CD4-positive, alpha-beta T cell (primary cell): ENCODE measurements at regions not wholly inside any gene's neighbourhood (a gene's known extent, or its start where the extent isn't known, plus 50 kb on each side); places are given as distances from the start of the nearest gene placed in this dataset.

Experiments
- ATAC-seq: fragments of 200-7000 bp; cut with Tn5 transposase; one replicate; pipeline ENCODE4 v1.10.0; 2022; ENCODE audit warnings: mild to moderate bottlenecking; ENCODE audit not compliant: poor library complexity
- CTCF ChIA-PET: fragments of 350-600 bp; sonication (Branson Sonifier 250); formaldehyde crosslinking; loops from one replicate; lab custom pipeline; 2021; ENCODE audit warnings: antibody characterized with exemption, inconsistent platforms; lab: Charles Lee
- POLR2A ChIA-PET: fragments of 350-600 bp; sonication (Branson Sonifier 250); formaldehyde crosslinking; loops from one replicate; lab custom pipeline; 2021; ENCODE audit warnings: antibody characterized with exemption, inconsistent platforms; lab: Charles Lee
- DNase-seq, 14 experiments: peaks; one replicate each; pipeline ENCODE4 v3.0.0-alpha.2; 2013 to 2020; ENCODE audit warnings: mixed read lengths in 2 of 14
- H3K27ac ChIP-seq, 2 donors: one replicate each; pipeline versions ENCODE4 v1.5.1 to v1.7.0; 2013; ENCODE audit warnings: low read length in 2 of 2, low read depth in 1 of 2, mild to moderate bottlenecking in 1 of 2
- H3K27me3 ChIP-seq, 2 experiments: 1 replicate in 1 of 2; 2 replicates in 1 of 2; pipeline versions ENCODE4 v1.6.1 to v1.7.0; 2013; ENCODE audit warnings: low read length in 2 of 2, control low read depth in 1 of 2, mild to moderate bottlenecking in 1 of 2, moderate library complexity in 1 of 2; ENCODE audit not compliant: insufficient read depth in 2 of 2, control insufficient read depth in 1 of 2
- H3K36me3 ChIP-seq: one replicate; pipeline ENCODE4 v1.6.1; 2013; ENCODE audit warnings: low read length, control low read depth; ENCODE audit not compliant: insufficient read depth
- H3K4me1 ChIP-seq: one replicate; pipeline ENCODE4 v1.6.1; 2013; ENCODE audit warnings: low read length, control low read depth; ENCODE audit not compliant: insufficient read depth
- H3K4me3 ChIP-seq: one replicate; pipeline ENCODE4 v1.5.1; 2013; ENCODE audit warnings: mild to moderate bottlenecking, low read length, moderate library complexity
- H3K9me3 ChIP-seq, 2 experiments: 1 replicate in 1 of 2; 2 replicates in 1 of 2; pipeline versions ENCODE4 v1.6.1 to v1.7.0; 2013; ENCODE audit warnings: low read length in 2 of 2, mild to moderate bottlenecking in 2 of 2, control low read depth in 1 of 2, moderate library complexity in 1 of 2; ENCODE audit not compliant: control insufficient read depth in 1 of 2, insufficient read depth in 1 of 2
- H3K27ac Mint-ChIP-seq: one replicate; pipeline ENCODE4 v1.8.0; 2020; ENCODE audit warnings: mixed read lengths
- H3K27me3 Mint-ChIP-seq: one replicate; pipeline ENCODE4 v1.8.0; 2021; ENCODE audit warnings: mixed read lengths
- H3K36me3 Mint-ChIP-seq: one replicate; pipeline ENCODE4 v1.8.0; 2021; ENCODE audit warnings: low read depth, mixed read lengths
- H3K4me1 Mint-ChIP-seq: one replicate; pipeline ENCODE4 v1.8.0; 2021; ENCODE audit warnings: low read depth, mixed read lengths
- H3K4me3 Mint-ChIP-seq: one replicate; pipeline ENCODE4 v1.8.0; 2020; ENCODE audit warnings: mild to moderate bottlenecking, mixed read lengths
- H3K9me3 Mint-ChIP-seq: one replicate; pipeline ENCODE4 v1.8.0; 2020; ENCODE audit warnings: mixed read lengths
- intact Hi-C, 2 experiments: fragments of 100-400 bp; cut with DNase I in 1 of 2; cut with micrococcal nuclease in 1 of 2; formaldehyde crosslinking; loops; one replicate each; pipeline versions ENCODE4 v1.15.1 to v1.9.0; 2023 to 2025; cut with DNase I, micrococcal nuclease
- TF ChIP-seq, protein P1 (sequence below): fragments of 200-600 bp; IDR thresholded peaks from one replicate; pipeline ENCODE4 v1.8.0; 2022; ENCODE audit warnings: antibody characterized with exemption, mild to moderate bottlenecking

DNA sequence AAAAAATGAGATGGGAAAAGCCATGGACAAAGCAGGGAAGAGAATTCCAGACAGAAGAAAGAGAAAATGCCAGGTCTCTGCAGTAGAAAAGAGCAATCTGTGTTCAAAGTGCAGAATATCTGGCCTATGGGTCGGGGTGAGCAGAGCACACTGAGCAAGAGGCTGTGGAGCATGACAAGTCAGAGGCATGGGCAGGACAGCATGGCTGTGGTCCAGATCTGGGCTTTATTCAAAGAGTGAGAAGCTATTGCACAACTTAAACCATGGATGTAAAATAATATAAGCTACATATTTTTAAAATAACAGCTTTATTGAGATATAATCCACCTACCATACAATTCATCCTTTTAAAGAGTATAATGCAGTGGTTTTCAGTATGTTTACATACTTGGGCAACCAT lies 133.1 kb upstream of the SPDL1 start:
- ChIA-PET CTCF (no interaction called here), POLR2A (no interaction called here)
- Mint-ChIP-seq H3K27ac (no peak overlapping the region), H3K27me3 (peaks cover 12% of the 10 kb centered on the region), H3K4me1 (no peaks in the 10 kb centered on the region), H3K9me3 (no peaks in the 10 kb centered on the region), H3K36me3 (no peaks in the 10 kb centered on the region), H3K4me3 (no peak overlapping the region)
- ATAC-seq (no peak), DNase-seq (no peak)
- Histone ChIP-seq H3K27ac (no peak overlapping the region), H3K4me3 (no peak overlapping the region), H3K4me1 (no peaks in the 10 kb centered on the region), H3K27me3 (no peaks in the 10 kb centered on the region), H3K9me3 (no peaks in the 10 kb centered on the region), H3K36me3 (no peaks in the 10 kb centered on the region)
- TF ChIP-seq, protein P1, sequence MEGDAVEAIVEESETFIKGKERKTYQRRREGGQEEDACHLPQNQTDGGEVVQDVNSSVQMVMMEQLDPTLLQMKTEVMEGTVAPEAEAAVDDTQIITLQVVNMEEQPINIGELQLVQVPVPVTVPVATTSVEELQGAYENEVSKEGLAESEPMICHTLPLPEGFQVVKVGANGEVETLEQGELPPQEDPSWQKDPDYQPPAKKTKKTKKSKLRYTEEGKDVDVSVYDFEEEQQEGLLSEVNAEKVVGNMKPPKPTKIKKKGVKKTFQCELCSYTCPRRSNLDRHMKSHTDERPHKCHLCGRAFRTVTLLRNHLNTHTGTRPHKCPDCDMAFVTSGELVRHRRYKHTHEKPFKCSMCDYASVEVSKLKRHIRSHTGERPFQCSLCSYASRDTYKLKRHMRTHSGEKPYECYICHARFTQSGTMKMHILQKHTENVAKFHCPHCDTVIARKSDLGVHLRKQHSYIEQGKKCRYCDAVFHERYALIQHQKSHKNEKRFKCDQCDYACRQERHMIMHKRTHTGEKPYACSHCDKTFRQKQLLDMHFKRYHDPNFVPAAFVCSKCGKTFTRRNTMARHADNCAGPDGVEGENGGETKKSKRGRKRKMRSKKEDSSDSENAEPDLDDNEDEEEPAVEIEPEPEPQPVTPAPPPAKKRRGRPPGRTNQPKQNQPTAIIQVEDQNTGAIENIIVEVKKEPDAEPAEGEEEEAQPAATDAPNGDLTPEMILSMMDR: no peak
- intact Hi-C loops: no loop called here

DNA sequence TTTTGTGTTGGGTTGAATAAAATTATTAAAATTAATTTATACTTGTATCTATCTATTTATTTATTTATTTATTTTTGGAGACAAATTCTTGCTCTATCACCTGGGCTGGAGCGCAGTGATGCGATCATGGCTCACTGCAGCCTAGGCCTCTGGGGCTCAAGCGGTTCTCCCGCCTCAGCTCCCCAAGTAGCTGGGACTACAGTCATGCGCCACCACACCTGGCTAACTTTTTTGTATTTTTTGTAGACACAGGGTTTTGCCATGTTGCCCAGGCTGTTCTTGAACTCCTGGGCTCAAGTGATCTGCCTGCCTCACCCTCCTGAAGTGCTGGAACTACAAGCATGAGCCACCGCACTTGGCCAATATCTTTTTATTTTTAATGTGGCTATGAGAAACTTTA lies 134.7 kb upstream of the SPDL1 start:
- CTCF ChIA-PET: no interaction called here
- Histone ChIP-seq H3K9me3 (no peaks in the 10 kb centered on the region), H3K36me3 (no peaks in the 10 kb centered on the region), H3K4me1 (no peaks in the 10 kb centered on the region), H3K27ac (no peak overlapping the region), H3K27me3 (no peaks in the 10 kb centered on the region), H3K4me3 (no peak overlapping the region)
- TF ChIP-seq, protein P1: no peak
- intact Hi-C loops: no loop called here
- Mint-ChIP-seq H3K27ac (no peak overlapping the region), H3K36me3 (no peaks in the 10 kb centered on the region), H3K27me3 (peaks cover 6% of the 10 kb centered on the region), H3K4me3 (no peak overlapping the region), H3K9me3 (no peaks in the 10 kb centered on the region), H3K4me1 (no peaks in the 10 kb centered on the region)
- ATAC-seq (no peak), DNase-seq (no peak)
- POLR2A ChIA-PET: no interaction called here

DNA sequence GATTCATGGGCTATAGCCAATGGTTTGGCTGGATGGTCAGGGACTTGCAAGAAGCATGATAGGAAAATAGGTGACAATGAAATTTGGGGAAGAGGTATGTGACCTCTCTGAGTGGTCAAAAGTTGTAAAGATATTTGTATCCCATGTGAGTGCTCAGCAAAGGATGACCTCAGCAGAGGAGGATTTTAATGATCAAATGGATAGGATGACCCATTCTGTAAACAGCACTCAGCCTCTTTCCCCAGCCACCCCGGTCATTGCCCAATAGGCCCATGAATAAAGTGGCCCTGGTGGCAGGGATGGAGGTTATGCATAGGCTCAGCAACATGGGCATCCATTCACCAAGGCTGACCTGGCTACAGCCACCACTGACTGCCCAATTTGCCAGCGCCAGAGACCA lies 138.4 kb upstream of the SPDL1 start:
- no peaks in the 10 kb centered on the region for H3K9me3 ChIP-seq
- ChIA-PET CTCF (no interaction called here), POLR2A (no interaction called here)
- no peaks in the 10 kb centered on the region for H3K36me3 ChIP-seq
- H3K9me3 Mint-ChIP-seq: no peaks in the 10 kb centered on the region
- no peak overlapping the region for H3K27ac ChIP-seq
- TF ChIP-seq, protein P1: no peak
- H3K27me3 Mint-ChIP-seq: peaks cover 6% of the 10 kb centered on the region
- H3K36me3 Mint-ChIP-seq: no peaks in the 10 kb centered on the region
- H3K4me3 ChIP-seq: no peak overlapping the region
- no peaks in the 10 kb centered on the region for H3K27me3 ChIP-seq
- ATAC-seq (no peak), DNase-seq (no peak)
- no peak overlapping the region for H3K4me3 Mint-ChIP-seq
- intact Hi-C loops: no loop called here
- H3K4me1 Mint-ChIP-seq: no peaks in the 10 kb centered on the region
- no peaks in the 10 kb centered on the region for H3K4me1 ChIP-seq
- no peak overlapping the region for H3K27ac Mint-ChIP-seq
